ENCODE measurements at regions not wholly inside any gene's neighbourhood (a gene's known extent, or its start where the extent isn't known, plus 50 kb on each side); places are given as distances from the start of the nearest gene placed in this dataset.
"Not testable (repeated sequence)": the region's sequence is repeated elsewhere in the genome, so short reads cannot be mapped to it uniquely, and the experiment has no call there.

DNA sequence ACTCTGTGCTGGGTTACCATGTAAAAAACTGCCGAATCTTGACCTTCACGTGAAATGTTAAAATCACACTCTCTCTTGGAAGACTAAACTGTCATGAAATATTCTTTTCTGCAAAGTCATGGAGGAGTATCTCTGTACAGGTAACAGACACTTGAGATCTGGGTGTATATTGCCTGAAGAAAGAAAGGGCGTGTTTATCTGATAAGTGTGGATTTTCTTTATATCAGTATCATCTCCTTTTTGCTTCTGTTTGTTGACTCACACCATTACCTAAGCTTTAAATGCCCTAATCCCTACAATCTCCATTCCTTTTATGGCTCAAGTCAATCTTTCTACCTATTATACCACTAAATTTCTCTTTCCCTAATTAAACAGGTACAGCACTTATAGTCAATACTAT lies 673.2 kb upstream of the SOX9 start:
- ATAC-seq (no peak), FAIRE-seq (no peak), DNase-seq (ENCODE audit: low read depth in 1 of 2, low spot score in 1 of 2) (no peak)
- CTCF ChIA-PET, result no interaction called here
- no peaks in the 10 kb centered on the region for H3K4me1 ChIP-seq
- no peak for TF ChIP-seq RARB (CRISPR knock-in tag; IDR thresholded peaks at IDR 0.05)
- 65% methylated on average over 3 of the region's 3 CpGs for WGBS (ENCODE audit: missing lambda C conversion rate)
- no peaks in the 10 kb centered on the region for H3K9me3 ChIP-seq
- H3K27ac ChIP-seq, result no peak overlapping the region
- POLR2A ChIA-PET, result no interaction called here
- H3K4me2 ChIP-seq, result no peak overlapping the region
- H3K4me3 ChIP-seq, result no peak overlapping the region

DNA sequence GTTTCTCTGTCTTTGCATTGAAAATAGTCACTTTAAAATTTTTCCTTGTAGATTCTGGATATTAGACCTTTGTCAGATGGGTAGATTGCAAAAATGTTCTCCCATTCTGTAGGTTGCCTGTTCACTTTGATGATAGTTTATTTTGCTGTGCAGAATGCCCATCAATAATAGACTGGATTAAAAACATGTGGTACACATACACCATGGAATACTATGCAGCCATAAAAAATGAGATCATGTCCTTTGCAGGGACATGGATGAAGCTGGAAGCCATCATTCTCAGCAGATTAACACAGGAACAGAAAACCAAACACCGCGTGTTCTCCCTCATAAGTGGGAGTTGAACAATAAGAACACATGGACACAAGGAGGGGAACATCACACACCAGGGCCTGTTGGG lies 670.2 kb upstream of the SOX9 start:
- H3K4me3 ChIP-seq; H3K27ac ChIP-seq; H3K4me1 ChIP-seq; H3K4me2 ChIP-seq; FAIRE-seq; DNase-seq (ENCODE audit: low read depth in 1 of 2, low spot score in 1 of 2); ATAC-seq; H3K9me3 ChIP-seq; POLR2A ChIA-PET: not testable (repeated sequence)
- CTCF ChIA-PET, result interaction anchor here (1.3 kb wide), 1 partner anchor 22 kb away, joined by 4 read pairs; no protein-coding TSS in a partner anchor
- 89% methylated on average over 2 of the region's 2 CpGs for WGBS (ENCODE audit: missing lambda C conversion rate)

DNA sequence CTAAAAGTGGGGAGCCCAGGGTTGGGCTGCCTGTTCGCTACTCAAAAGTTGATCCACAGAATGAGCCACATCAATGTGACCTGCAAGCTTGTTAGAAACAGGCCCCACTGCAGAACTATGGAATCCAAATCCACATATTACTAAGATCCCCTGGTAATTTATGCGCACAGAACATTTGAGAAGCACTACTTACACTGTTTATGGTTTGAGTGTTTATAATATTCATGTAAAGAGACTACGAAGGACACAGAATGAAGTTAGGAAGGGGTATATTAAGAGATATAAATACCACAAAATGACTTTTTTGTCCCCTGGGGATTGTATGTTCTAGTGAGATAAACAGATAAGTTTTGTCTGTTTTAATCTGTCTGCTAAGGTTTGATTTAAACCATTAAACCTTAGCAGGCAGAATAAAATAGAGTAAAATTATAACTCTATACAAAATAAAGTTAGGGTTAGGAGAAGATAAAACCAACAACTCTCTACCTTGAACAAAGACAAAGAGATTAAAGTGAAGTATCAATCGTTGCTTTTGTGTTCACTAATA lies 666.9 kb upstream of the SOX9 start:
- no peak for FAIRE-seq
- Histone ChIP-seq H3K4me1 (no peaks in the 10 kb centered on the region), H3K4me2 (no peak overlapping the region), H3K27ac (no peak overlapping the region), H3K9me3 (no peaks in the 10 kb centered on the region), H3K4me3 (no peak overlapping the region)
- 77% methylated on average over 4 of the region's 4 CpGs for WGBS (ENCODE audit: missing lambda C conversion rate)
- ATAC-seq, result no peak
- POLR2A ChIA-PET, result no interaction called here
- CTCF ChIA-PET, result no interaction called here
- DNase-seq (ENCODE audit: low read depth in 1 of 2, low spot score in 1 of 2), result no peak
- TF ChIP-seq, protein P1, sequence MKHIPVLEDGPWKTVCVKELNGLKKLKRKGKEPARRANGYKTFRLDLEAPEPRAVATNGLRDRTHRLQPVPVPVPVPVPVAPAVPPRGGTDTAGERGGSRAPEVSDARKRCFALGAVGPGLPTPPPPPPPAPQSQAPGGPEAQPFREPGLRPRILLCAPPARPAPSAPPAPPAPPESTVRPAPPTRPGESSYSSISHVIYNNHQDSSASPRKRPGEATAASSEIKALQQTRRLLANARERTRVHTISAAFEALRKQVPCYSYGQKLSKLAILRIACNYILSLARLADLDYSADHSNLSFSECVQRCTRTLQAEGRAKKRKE (CRISPR knock-in tag; IDR thresholded peaks at IDR 0.05; ENCODE audit: low read depth), result no peak
- TF ChIP-seq TP53 (CRISPR knock-in tag; IDR thresholded peaks at IDR 0.05) (no peak), JUN (IDR thresholded peaks at IDR 0.05) (no peak), TFCP2L1 (CRISPR knock-in tag; IDR thresholded peaks at IDR 0.05) (no peak), JUNB (IDR thresholded peaks at IDR 0.05) (no peak), SREBF2 (IDR thresholded peaks at IDR 0.05) (no peak)
- TF ChIP-seq, protein P2, sequence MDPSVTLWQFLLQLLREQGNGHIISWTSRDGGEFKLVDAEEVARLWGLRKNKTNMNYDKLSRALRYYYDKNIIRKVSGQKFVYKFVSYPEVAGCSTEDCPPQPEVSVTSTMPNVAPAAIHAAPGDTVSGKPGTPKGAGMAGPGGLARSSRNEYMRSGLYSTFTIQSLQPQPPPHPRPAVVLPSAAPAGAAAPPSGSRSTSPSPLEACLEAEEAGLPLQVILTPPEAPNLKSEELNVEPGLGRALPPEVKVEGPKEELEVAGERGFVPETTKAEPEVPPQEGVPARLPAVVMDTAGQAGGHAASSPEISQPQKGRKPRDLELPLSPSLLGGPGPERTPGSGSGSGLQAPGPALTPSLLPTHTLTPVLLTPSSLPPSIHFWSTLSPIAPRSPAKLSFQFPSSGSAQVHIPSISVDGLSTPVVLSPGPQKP (IDR thresholded peaks at IDR 0.05; ENCODE audit: low read depth, low read length), result no peak
- TF ChIP-seq, protein P3, sequence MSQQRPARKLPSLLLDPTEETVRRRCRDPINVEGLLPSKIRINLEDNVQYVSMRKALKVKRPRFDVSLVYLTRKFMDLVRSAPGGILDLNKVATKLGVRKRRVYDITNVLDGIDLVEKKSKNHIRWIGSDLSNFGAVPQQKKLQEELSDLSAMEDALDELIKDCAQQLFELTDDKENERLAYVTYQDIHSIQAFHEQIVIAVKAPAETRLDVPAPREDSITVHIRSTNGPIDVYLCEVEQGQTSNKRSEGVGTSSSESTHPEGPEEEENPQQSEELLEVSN (IDR thresholded peaks at IDR 0.05; ENCODE audit: borderline replicate concordance, low read depth), result no peak

DNA sequence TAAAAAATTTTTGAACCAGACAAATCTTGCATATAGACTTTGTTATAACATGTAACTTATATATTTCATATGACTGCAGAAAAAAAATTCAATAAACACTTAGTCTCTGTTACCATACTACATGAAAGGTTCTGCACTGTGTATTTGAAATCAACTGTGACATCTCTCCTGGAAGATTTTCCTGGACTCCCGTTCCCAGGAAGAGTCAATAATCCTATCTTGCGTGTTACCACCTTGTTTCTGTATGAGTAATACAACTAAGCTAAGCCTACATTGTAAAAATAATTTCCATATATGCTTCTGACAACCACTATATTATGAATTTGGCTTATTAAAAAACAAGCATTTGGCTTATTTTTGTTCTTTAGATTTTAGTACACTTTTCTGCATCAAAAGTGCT lies 665.6 kb upstream of the SOX9 start:
- WGBS (ENCODE audit: missing lambda C conversion rate), result 48% methylated on average over 2 of the region's 2 CpGs
- ChIA-PET CTCF (interaction anchor here (0.8 kb wide), 1 partner anchor 18 kb away, joined by 3 read pairs; no protein-coding TSS in a partner anchor), POLR2A (no interaction called here)
- no peak for ATAC-seq
- Histone ChIP-seq H3K4me1 (no peaks in the 10 kb centered on the region), H3K4me2 (no peak overlapping the region), H3K27ac (no peak overlapping the region), H3K9me3 (no peaks in the 10 kb centered on the region), H3K4me3 (no peak overlapping the region)
- no peak for DNase-seq (ENCODE audit: low read depth in 1 of 2, low spot score in 1 of 2)
- FAIRE-seq, result no peak
- TF ChIP-seq RARB (CRISPR knock-in tag; IDR thresholded peaks at IDR 0.05) (no peak), FOSL2 (IDR thresholded peaks at IDR 0.05) (no peak), FOSL2 (CRISPR knock-in tag; IDR thresholded peaks at IDR 0.05) (no peak), TP53 (CRISPR knock-in tag; IDR thresholded peaks at IDR 0.05) (no peak), ZSCAN20 (CRISPR knock-in tag; IDR thresholded peaks at IDR 0.05) (no peak)

DNA sequence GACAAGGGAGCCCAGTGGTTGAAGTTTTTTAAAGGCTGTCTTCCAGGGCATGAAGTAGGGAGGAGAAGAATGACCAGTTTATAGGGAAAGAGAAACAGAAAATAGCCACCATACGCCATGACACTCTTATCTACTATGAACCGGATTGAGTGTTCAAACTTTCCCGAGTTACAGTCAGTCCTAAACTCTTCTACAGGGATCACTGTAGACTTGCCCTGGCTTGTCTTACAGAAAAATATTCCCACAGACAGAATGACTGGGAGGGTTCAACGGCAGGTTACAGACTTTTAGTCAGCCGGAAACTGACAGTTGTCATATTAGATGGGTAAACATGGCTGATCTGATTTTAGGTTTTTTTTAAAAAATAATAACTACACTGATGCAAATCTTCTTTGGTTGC lies 662.5 kb upstream of the SOX9 start:
- ChIA-PET CTCF (no interaction called here), POLR2A (no interaction called here)
- 84% methylated on average over 5 of the region's 5 CpGs for WGBS (ENCODE audit: missing lambda C conversion rate)
- FAIRE-seq, result no peak
- H3K4me2 ChIP-seq, result no peak overlapping the region
- no peak for DNase-seq (ENCODE audit: low read depth in 1 of 2, low spot score in 1 of 2)
- H3K4me1 ChIP-seq, result no peaks in the 10 kb centered on the region
- TF ChIP-seq MAFK (IDR thresholded peaks at IDR 0.05; ENCODE audit: partially characterized antibody) (no peak), NR3C1 (IDR thresholded peaks at IDR 0.05) (no peak), CHD4 (IDR thresholded peaks at IDR 0.05; ENCODE audit: borderline replicate concordance) (no peak), HOXB5 (CRISPR knock-in tag; IDR thresholded peaks at IDR 0.05) (no peak), NPAS2 (CRISPR knock-in tag; IDR thresholded peaks at IDR 0.05; ENCODE audit: borderline replicate concordance) (no peak), HDAC2 (IDR thresholded peaks at IDR 0.05) (no peak), MAZ (IDR thresholded peaks at IDR 0.05; ENCODE audit: borderline replicate concordance, low read depth, low read length) (no peak), NFE2L2 (conservative IDR thresholded peaks at IDR 0.05; ENCODE audit: low read length) (no peak), FOSB (CRISPR knock-in tag; IDR thresholded peaks at IDR 0.05) (no peak), EHMT2 (IDR thresholded peaks at IDR 0.05; ENCODE audit: low read depth) (no peak), RARB (CRISPR knock-in tag; IDR thresholded peaks at IDR 0.05) (no peak), SMC3 (IDR thresholded peaks at IDR 0.05) (no peak)
- TF ChIP-seq, protein P3 (IDR thresholded peaks at IDR 0.05; ENCODE audit: borderline replicate concordance, low read depth), result no peak
- no peaks in the 10 kb centered on the region for H3K9me3 ChIP-seq
- no peak for ATAC-seq
- H3K4me3 ChIP-seq, result no peak overlapping the region
- H3K27ac ChIP-seq, result 0 out of 6 replicates have a peak overlapping the region, but pooled peaks of 1 of the 2 experiments have one; percentile 6
